Testis (tissue), 2 donors: ENCODE measurements at regions not wholly inside any gene's neighbourhood (a gene's known extent, or its start where the extent isn't known, plus 50 kb on each side); places are given as distances from the start of the nearest gene placed in this dataset.

Experiments used
- DNase-seq: peaks from one replicate; pipeline ENCODE4 v3.0.0-alpha.2; 2019
- H3K27ac ChIP-seq, 2 donors: fragments of 200-600 bp; sonication (generic); one replicate each; pipeline ENCODE4 v1.5.1; 2019
- H3K27me3 ChIP-seq: fragments of 200-600 bp; sonication (generic); one replicate; pipeline ENCODE4 v1.5.1; 2019
- H3K36me3 ChIP-seq: fragments of 200-600 bp; sonication (generic); one replicate; pipeline ENCODE4 v1.5.1; 2017; ENCODE audit warnings: low read depth; ENCODE audit errors: missing control alignments
- H3K4me1 ChIP-seq: fragments of 200-600 bp; sonication (generic); one replicate; pipeline ENCODE4 v1.5.1; 2019
- H3K4me3 ChIP-seq, 2 donors: fragments of 200-600 bp; sonication (generic); one replicate each; pipeline ENCODE4 v1.5.1; 2017 to 2019
- H3K9me3 ChIP-seq: fragments of 200-600 bp; sonication (generic); one replicate; pipeline ENCODE4 v1.5.1; 2017
- POLR2A ChIP-seq: fragments of 450-650 bp; IDR thresholded peaks from one replicate; pipeline ENCODE4 v1.6.1; 2017; ENCODE audit warnings: antibody characterized with exemption, mild to moderate bottlenecking, moderate library complexity
- WGBS, 2 donors: methylation state at CpG; one replicate each; pipeline ENCODE4 v1.1.5; 2018; 5-methylcytosine and 5-hydroxymethylcytosine counted together
- intact Hi-C: fragments of 100-400 bp; cut with DNase I; formaldehyde crosslinking; loops from one replicate; pipeline ENCODE4 v1.15.1; 2023; ENCODE audit warnings: low total_unique reads
- TF ChIP-seq, protein P1 (sequence below), 3 experiments: fragments of 450-650 bp in 2 of 3; fragments of 200-600 bp in 1 of 3; sonication (generic) in 1 of 3; IDR thresholded peaks; one replicate each; pipeline ENCODE4 v1.5.1; 2016 to 2019; ENCODE audit warnings: antibody characterized with exemption in 3 of 3, mild to moderate bottlenecking in 2 of 3, moderate library complexity in 1 of 3

DNA sequence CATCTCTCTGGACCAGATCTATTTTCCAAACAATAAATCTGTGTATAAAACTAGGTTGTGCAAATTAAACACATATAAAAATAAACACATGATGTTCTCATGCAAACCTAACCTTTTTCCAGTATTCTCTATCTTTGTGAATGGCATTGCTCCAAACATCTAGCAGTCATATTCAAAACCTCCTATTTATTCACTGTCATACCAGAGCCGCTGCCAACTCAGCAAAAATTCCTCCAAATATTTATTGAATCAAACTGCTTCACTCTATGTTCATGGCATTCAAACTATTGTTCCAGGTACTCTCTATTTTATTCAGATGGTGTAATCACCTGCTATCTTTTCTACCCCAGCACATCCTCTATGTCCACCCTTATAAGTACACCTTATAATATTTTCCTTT lies 652.1 kb upstream of the RIOK2 start:
- DNase-seq: no peak
- Histone ChIP-seq H3K4me1 (no peaks in the 10 kb centered on the region), H3K27me3 (no peaks in the 10 kb centered on the region), H3K36me3 (no peaks in the 10 kb centered on the region), H3K9me3 (no peaks in the 10 kb centered on the region), H3K4me3 (no peak overlapping the region), H3K27ac (no peak overlapping the region)
- TF ChIP-seq, protein P1, sequence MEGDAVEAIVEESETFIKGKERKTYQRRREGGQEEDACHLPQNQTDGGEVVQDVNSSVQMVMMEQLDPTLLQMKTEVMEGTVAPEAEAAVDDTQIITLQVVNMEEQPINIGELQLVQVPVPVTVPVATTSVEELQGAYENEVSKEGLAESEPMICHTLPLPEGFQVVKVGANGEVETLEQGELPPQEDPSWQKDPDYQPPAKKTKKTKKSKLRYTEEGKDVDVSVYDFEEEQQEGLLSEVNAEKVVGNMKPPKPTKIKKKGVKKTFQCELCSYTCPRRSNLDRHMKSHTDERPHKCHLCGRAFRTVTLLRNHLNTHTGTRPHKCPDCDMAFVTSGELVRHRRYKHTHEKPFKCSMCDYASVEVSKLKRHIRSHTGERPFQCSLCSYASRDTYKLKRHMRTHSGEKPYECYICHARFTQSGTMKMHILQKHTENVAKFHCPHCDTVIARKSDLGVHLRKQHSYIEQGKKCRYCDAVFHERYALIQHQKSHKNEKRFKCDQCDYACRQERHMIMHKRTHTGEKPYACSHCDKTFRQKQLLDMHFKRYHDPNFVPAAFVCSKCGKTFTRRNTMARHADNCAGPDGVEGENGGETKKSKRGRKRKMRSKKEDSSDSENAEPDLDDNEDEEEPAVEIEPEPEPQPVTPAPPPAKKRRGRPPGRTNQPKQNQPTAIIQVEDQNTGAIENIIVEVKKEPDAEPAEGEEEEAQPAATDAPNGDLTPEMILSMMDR (IDR thresholded peaks at IDR 0.05): no peak
- 90 to 91% methylated on average over 1 of the region's 1 CpG for WGBS, 2 donors
- intact Hi-C loops: no loop called here

- intact Hi-C loops: no loop called here
- Histone ChIP-seq H3K36me3 (no peaks in the 10 kb centered on the region), H3K27me3 (no peaks in the 10 kb centered on the region), H3K9me3 (no peaks in the 10 kb centered on the region), H3K4me1 (no peaks in the 10 kb centered on the region), H3K27ac (no peak overlapping the region), H3K4me3 (no peak overlapping the region)
- WGBS, 2 donors: 92 to 98% methylated on average over 4 of the region's 4 CpGs
- no peak for DNase-seq
- TF ChIP-seq, protein P1 (IDR thresholded peaks at IDR 0.05): no peak
- no peak for TF ChIP-seq POLR2A
Measured at GRCh38 chr5:97836816-97837215, 653.8 kb upstream of the RIOK2 start.

DNA sequence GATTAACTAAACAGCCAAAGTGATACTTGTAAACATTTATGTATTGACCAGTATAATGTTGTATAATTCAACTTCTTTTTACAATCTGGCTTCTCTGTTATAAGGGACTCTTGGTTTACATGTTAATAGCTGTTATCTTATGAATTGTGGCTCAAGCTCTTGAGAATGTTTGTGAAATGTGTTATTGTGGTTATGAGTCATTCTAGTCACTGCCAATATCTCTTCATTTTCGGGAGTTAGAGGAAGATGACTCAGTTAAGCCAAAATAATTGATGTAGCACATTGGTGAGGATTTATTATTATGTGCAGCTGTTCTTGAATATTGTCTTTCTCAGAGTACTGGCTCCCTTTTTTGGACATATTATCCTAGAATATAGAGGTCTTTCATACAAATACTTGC lies 655.2 kb upstream of the RIOK2 start:
- H3K27ac ChIP-seq: no peak overlapping the region
- TF ChIP-seq, protein P1 (IDR thresholded peaks at IDR 0.05): no peak
- no peak for TF ChIP-seq POLR2A
- DNase-seq: no peak
- H3K4me3 ChIP-seq: no peak overlapping the region
- no peaks in the 10 kb centered on the region for H3K4me1 ChIP-seq
- H3K9me3 ChIP-seq: no peaks in the 10 kb centered on the region
- H3K27me3 ChIP-seq: no peaks in the 10 kb centered on the region
- H3K36me3 ChIP-seq: no peaks in the 10 kb centered on the region
- intact Hi-C loops: no loop called here
- WGBS, 2 donors: 25 to 33% methylated on average over 1 of the region's 1 CpG

DNA sequence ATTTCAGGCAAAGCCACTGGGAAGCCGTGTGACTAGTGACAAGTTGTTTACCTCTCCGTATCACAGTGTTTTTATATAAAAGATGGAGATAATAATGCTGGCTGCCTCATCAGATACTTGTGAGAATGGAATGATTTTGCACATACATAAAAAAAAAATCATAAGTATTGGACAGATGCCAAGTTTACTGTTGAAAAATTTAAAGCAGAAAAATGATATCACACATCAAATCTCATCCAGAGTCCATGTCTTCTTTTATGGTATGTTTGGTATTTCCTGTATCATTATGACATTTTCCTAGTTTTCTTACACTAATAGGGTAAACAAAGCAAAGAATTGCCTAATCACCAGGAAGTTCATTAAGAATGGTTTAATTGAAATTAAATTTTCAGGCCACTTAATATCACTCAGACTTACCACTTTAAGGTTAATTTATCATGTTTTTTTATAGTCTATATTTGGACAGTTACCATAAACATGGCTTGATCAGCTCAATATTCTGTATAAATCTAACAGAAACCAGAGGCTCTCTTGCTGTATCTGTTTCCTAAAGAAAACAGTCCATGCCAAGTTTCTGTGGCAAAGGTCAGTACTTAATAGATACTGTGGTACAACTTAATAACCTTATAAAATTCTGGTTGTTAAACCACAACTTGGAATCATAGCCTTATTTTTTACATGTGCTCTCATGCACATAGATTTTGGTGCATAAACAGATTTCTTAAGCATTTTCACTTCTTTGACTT lies 656.5 kb upstream of the RIOK2 start:
- Histone ChIP-seq H3K4me3 (no peak overlapping the region), H3K27ac (no peak overlapping the region), H3K27me3 (no peaks in the 10 kb centered on the region), H3K4me1 (no peaks in the 10 kb centered on the region), H3K36me3 (no peaks in the 10 kb centered on the region), H3K9me3 (no peaks in the 10 kb centered on the region)
- WGBS, 2 donors: 82 to 89% methylated on average over 2 of the region's 2 CpGs
- intact Hi-C loops: no loop called here
- no peak for DNase-seq
- TF ChIP-seq POLR2A: no peak
- TF ChIP-seq, protein P1 (IDR thresholded peaks at IDR 0.05): no peak

DNA sequence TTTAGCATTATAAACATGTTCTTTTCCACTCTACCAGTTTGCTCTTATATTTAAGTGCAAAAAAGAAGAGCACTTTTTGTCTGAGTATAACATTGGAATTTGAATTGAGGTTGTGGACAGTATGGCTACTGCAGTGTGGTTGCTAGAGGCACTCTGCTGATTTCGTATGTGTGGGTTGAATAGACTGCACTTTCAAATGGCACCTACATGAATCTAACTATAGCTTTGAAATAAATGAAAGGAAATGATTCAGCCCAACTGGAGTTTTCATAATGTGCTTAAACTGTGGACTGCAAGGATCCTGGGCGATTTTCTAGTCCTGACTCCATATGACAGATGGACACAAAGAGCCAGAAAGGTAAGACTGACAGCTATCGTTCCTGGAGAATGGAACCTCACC lies 657.6 kb upstream of the RIOK2 start:
- WGBS, 2 donors: 88% methylated on average over 3 of the region's 3 CpGs
- intact Hi-C loops: no loop called here
- no peak overlapping the region for H3K4me3 ChIP-seq
- H3K27ac ChIP-seq: no peak overlapping the region
- H3K9me3 ChIP-seq: no peaks in the 10 kb centered on the region
- TF ChIP-seq, protein P1 (IDR thresholded peaks at IDR 0.05): no peak
- no peak for TF ChIP-seq POLR2A
- no peaks in the 10 kb centered on the region for H3K4me1 ChIP-seq
- no peak for DNase-seq
- no peaks in the 10 kb centered on the region for H3K36me3 ChIP-seq
- no peaks in the 10 kb centered on the region for H3K27me3 ChIP-seq
